ENCODE measurements at regions not wholly inside any gene's neighbourhood (a gene's known extent, or its start where the extent isn't known, plus 50 kb on each side); places are given as distances from the start of the nearest gene placed in this dataset.

DNA sequence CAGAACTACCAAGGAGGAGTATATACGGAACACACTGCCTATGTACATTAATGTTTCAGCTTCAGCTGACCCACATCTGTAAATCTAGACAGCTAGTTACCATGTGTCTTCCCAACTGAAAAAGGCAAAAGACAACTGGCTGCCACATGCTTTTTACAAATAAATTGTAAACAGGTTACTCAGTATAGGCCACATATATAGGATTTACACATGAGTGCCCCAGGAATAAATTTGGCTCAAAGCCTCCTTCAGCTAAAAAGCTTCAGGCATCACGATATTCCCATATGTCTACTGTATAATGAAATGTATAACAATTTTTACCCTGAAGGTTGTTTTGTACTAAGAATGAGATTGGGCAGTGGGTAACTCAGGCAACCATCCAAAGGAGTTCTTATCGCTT, 175.9 kb upstream of the BMP4 start:
- no peak for DNase-seq

DNA sequence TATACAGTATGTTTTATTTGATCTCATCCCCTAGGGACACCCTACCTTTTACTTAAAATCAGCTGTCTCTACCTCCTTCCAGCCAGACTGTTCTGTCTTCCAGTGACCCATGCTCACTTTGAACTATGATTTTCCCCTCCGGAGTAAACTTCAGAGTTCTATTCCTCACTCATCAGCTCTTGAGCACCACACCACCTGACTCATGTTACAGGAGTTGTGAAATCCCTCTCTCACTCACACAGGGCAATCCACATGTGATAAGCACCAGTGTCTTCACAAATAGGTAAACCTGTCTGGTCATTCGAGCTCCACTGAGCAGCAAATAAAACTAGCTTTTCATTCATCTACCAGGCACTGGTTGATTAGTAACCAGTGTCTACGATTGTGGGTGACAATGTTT, 177.3 kb upstream of the BMP4 start:
- no peak for DNase-seq

DNA sequence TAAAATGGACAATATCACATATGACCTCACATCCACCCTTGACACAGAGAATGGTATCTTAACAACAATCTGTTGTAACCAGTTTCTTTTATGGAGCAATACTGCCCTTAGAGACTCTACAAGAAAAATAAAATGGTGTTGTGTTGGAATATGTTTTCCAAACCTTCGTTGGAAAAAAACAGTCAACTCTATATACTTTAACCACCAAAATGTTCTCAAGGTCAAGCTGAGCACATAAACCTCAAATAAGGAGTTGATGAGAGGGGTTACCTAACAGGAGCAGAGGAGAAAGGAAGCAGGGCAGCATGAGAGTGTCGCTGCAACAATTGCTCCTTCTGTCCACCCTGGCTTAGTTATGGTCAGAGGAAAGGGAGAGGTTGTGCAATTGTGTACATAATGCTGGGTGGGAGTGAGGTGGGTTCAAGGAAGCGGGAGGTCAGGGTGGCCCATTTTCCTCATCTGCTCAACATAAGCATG, 179.2 kb upstream of the BMP4 start:
- no peak for DNase-seq

DNA sequence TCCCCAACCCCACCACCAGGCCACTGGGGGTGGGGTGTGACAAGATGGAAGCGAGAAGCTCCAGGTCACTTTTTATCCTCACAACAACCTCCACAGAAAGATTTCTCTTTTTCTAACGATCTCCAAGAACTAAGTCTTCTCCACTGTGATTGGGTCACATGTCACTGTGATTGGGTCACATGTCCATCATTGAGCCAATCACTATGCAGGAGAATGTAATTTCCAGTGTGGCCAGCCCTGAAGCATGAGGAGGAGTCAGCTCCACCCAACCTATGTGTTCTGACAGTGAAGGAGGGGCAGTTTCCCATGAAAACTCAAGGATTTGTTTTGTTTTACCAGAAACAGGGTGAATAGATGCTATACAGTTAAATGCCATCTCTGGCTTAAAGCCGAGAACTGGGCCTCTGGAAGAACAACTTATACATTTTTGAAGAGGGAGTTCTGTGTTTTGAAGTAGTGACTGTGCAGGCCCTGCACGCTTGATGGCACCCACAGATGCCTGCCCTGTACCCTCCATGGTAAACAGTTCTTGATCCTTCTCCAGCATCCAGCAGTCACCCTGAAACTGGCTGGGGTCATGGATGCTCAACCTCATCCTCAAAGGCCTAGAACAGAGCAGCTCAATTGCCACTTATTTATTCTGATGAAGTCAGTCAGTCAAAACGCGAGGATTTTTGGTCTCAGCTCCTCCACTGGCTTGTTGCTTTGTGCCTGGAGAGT, 180.4 kb upstream of the BMP4 start:
- DNase-seq = no peak

DNA sequence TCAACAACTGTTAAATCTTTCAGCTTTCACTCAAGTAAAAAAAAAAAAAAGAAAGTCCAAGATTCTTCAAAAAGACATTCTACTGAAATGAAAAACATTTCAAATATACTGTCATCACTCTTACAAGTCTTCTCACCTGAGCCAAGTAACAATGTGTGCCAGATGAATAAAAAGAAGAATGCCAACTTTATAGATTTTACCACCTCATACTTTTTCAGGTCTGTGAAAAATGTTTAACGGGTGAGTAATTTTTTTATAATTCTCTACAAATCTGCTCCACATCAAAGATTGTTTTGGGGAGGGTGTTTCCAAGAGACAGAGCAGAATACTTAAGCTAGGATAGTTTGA, 181.0 kb upstream of the BMP4 start:
- DNase-seq = no peak

DNA sequence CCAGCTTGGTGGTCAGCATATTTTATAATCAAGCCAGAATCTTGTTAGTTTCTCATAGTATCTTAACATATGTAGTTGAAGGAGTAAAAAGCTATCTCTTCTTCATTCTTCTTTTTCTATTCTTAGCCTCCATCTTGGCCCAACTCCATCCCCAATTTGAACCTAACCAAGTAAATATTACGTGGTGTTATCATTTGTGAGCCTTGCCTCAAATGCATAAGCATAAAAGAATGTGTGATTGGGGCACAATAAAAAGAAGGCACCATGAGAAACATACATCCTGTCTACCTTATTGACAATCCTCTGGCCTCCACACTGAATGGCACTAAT, 181.4 kb upstream of the BMP4 start:
- no peak for DNase-seq

DNA sequence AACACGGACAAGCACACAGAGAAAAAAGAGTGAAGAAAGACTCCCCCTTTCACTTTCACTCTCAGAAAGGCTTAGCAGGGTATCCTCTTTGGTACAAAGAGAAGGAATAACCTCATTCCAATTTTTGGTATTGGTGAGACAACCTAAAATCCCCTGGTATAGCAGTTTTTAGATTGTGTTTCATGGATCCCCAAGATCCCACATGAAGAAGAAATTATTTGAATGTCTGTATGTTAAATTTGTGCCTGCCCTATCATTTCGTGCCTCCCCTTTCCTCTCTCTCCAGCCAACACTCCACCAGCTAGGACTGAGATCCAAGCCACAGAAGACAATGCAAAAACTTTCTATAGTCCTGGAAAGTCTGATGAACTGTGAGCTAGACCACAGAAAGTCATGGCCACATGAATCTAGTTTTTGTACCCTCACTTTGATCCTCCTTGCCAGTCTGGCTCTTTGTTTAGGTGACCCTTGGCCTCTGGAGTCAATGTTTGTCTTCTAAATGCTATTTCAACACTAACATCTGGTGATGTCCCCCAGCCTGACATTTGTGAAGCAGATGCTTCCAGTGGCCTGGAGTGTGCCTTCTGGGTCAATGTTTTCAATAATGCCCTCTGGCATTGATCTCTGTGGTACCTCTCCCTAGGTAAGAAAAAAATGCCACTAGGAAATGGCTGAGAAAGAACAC, 181.9 kb upstream of the BMP4 start:
- no peak for DNase-seq

DNA sequence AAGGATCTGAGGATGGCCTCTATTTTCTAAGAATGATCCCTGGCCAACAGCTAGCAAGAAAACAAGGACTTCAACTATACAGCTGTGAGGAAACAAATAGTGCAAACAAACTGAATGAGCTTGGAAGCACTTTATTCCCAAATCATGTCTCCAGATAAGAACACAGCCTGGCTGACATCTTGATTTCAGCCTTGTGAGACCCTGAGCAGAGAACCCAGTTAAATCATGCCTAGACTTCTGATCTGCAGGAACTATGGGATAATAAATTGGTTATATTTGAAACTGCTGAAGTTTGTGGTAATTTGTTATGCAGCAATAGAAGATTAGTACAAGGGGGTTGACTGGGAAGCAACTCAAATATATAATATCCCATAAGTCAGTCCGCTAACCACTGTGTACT, 183.9 kb upstream of the BMP4 start:
- DNase-seq = no peak

DNA sequence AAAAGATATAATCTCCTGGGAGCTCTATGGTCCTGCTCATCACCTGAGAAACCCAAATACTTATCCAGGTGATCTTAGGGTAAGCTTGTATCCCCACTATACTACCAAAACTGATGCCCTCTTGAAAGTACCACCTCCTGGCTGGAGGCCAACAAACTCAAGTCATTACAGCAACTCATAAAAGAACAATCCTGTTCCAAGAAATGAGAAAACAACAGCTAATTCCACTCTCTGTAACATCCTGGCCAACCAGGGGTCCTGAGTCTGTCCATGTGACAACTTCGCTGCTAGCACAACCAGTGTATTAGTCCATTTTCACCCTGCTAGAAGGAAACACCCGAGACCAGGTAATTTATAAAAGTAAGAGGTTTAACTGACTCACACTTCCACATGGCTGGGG, 190.0 kb upstream of the BMP4 start:
- no peak for DNase-seq

DNA sequence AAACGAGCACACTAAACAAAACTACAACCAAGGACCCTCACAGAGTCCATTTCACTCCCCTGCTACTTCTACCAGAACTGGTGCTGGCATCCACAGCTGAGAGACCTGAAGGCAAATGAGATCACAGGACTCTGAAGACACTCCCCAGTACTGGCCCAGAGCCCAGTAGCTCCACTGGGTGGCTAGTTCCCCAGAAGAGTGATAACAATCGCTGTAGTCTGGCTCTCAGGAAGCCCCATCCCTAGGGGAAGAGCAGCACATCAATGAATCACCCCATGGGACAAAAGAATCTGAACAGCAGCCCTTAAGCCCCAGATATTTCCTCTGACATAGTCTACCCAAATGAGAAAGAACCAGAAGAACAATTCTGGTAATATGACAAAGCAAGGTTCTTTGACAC, 190.7 kb upstream of the BMP4 start:
- DNase-seq = no peak

DNA sequence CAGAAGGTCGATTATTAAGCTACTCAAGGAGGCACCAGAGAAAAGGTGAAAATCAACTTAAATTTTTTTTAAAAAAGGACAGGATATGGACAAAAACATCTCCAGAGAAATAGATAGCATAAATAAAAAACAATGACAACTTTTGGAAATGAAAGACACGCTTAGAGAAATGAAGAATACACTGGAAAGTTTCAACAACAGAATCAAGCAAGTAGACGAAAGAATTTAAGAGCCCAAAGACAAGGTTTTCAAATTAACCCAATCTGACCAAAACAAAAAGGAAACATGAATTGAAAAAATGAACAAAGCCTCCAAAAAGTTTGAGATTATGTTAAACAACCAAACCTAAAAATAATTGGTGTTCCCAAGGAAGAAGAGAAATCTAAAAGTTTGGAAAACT, 191.1 kb upstream of the BMP4 start:
- DNase-seq = no peak

DNA sequence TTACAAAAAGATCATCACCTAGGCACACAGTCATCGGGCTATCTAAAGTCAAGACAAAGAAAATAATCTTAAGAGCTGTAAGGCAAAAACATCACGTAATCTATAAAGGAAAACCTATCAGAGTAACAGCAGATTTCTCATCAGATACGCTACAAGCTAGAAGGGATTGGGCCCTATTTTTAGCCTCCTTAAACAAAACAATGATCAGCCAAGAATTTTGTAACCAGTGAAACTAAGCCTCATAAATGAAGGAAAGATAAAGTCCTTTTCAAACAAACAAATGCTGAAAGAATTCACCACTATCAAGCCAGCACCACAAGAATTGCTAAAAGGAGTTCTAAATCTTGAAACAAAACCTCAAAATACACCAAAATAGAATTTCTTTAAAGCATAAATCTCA, 191.6 kb upstream of the BMP4 start:
- no peak for DNase-seq

DNA sequence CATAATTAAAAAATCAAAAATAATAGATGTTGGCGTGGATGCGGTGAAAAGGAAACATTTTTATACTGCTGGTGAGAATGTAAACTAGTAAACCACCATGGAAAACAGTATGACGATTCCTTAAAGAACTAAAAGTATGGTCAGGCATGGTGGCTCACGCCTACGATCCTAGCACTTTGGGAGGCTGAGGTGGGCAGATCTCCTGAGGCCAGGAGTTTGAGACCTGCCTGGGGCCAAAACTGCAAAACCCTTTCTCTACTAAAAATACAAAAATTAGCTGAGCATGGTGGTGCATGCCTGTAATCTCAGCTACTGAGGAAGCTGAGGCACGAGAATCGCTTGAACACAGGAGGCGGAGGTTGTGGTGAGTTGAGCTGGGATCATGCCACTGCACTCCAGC, 195.7 kb upstream of the BMP4 start:
- DNase-seq = no peak

DNA sequence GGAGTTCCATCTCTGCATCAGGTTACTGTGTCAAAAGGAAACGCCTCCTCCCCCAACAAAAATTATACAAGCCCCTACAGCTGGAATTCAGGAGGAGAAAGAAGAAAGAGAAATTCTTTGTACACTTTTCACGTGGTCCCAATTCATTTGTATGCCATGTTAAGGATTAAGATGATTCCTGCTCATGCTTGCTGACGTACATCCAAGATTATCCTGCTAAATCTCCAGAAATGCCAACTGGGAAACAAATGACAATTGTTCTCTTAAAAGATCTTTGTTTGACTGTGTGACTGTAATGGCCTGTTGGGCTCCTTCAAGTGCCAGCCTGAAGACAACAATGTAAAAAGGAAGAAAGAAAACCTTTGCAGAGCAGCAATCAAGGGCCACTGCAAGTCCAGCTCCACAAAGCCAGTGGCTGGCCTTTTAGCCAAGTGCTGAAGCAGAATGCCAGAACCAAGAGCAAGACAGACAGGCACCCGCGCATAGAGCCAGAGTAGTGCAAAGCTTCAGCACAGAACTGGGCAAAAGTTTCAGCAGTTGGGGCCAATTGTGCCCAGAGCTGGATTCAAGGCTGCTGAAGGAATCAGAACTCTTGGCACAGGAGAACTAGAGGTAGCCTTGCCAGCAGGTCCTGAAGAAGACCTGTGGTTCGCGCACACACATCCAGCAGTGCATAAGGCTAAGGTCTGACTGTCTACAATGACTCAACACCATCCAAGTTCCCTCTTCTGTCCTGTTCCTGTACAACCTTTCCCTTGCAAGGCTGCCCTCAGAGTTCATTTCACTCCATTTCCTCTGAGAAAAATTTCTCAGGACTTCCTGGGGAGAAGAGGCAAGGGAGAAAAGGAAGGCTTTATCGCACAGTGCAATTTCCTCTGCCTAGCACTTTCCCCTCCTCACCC, 209.7 kb upstream of the BMP4 start:
- DNase-seq = no peak

DNA sequence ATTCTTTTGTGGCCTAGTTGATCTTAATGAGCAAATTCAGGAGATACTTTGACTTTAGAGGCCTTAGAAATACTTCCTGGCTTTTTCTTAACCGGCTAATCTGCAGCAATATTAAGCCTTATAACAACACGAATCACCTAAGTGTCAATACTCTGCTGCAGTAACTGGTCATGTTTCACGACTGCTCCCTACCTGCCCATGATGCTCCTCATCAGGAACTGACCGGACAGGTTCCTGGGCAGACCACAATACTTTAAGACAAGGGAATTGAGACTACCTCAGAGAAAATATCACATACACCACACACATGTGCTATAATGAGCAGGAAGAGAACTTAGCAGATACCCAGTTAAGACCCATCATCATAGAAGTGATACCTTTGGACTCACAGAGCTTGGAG, 211.9 kb upstream of the BMP4 start:
- DNase-seq = no peak

DNA sequence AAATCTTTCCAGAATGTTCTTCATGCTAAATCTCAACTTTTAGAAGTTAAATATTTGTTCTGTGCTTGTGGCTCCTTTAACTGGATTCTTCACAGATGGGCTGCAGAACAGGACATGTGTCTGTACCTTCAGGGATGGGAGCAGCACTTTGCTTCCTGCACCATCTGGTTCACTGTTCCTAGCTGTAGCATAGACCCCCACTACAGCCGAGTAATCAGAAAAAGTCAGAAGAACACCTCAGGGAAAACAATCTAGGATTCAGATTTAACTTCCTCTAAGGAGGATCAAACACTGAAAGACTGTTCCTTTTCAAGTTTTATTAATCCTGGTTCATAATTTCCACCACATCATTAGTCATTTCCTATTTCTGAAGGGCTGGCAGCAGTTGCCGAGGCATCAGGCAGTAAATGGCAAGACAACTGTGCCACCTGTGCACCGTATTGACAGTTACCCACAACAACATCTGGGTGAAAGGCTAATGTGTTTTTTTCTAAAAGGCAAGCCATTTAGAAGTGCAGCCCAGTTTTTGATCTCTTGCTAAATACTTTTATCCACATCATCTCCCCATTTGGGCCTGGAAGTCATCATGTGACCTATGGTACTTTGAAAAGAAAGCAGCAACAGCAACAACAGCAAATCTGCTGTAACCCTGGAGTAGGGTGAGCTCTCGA, 212.8 kb upstream of the BMP4 start:
- DNase-seq = no peak

DNA sequence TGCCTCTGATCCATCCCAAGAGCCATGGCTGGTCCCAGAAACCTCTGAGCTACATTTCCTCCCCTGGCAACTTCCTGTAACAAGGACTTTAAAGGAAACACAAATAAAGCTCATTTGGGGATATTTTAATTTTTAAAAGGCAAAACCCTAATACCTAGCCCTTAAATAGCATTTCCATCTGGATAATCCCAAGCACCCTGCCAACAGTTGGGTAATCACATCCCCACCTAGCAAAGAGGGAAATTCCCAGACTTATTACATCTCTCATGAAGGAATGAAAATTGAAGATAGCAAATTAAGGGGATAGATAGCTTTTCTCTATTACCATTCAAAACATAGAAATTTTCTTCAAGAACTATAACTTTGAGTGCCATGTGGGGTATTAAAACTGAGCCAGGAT, 213.7 kb upstream of the BMP4 start:
- DNase-seq = no peak

DNA sequence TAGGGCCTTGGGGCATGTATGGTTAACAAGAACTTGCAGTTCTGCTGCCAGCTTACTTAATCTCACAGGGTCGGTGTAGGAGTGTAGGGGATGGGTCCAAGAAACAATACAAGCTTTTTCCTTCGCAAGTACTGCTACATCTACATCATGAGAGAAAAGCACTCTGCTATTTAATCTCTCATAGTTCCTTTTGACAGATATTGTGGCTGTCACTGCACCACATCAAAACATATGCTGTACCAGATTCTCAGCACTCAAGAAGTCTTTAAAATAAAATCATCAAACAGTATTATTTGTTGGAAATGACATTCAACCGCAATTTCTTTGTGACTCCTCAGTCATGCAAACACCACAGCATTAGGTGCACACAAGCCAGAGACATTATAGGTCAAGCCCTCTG, 215.5 kb upstream of the BMP4 start:
- DNase-seq = no peak

DNA sequence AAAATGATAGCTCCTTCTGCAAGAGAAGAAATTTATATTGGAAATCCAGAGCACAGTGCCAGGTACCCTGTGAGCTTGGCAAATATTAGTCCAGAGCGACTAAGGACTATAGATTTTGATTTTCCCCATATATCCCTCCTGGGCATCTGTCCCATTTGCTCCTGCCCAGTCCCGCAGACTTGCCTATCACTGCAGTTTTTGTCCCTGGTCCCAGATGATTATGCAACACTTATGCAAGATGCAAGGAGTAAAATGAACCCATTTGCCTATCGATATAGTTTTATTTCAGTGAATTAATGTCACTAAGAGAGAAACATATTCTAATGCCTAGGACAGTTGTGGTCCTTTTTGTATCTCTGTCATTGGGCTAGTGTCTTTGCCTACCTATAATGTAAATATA, 215.9 kb upstream of the BMP4 start:
- DNase-seq = no peak

DNA sequence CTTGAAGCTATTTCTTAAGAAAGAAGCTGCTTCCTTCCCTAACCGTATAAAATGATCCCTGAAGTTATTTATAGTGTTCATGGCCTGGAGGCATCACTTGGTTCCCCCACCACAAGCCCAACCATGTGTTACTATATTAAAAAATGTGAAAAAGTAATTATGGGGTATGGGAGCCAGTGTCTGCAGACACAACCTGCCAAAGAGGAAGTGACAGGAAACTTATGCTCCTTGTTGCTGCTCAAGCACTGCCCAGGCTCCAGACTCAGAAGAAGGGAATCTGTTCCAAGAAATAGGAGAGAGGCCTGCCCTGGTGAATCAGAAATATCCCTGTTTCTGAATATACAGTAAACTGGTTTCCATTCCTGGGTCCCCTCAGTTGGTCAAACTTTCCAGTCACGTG, 217.2 kb upstream of the BMP4 start:
- no peak for DNase-seq

DNA sequence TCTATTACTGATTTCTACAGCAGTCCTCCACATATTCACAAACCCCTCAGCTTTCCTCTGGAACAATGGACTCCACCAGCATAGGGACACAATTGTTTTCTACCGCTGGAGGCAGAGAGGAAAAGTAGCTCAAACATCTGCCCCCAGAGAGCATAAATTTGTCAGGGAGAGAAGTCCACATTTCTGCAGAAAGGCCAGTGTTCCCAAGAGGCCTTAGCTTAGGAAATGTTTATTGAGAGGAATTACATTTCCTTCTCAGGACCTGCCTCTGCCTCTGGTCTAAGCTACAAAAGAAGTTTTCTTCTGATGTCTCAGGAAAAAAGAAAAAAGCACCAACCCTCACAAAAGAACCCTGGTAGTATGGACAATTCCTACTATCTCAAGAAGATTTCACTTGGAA, 217.8 kb upstream of the BMP4 start:
- DNase-seq = no peak

DNA sequence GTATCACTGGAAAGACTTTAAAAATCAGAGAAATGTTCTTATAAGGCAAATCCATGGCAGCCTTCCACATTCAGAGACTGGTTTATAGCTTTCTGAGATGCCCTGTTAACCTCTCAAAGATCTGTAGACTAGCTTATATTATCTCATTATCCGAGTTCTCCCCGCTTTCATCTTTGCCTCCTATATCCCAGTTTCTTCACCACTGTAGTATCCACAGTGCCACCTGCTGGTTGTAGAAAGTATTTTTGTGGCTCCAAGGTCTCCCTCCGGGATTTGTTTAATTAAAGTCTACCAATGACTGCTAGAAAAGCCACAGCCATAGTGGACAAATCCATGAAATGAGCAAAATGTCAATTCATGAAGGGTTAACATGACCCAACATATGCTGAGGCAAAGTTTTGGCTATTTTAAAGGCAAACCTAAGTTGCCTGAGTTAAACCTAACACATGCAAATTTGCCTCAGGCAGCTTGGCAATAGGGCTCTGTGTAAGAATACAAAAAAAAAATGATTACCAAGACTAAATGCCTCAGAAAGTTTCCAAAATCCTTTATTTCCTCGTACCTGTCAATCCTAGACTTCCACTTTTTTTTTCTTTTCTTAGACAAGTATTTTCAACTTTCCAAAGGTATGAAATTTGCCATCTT, 218.8 kb upstream of the BMP4 start:
- peak; percentile 25 for DNase-seq

DNA sequence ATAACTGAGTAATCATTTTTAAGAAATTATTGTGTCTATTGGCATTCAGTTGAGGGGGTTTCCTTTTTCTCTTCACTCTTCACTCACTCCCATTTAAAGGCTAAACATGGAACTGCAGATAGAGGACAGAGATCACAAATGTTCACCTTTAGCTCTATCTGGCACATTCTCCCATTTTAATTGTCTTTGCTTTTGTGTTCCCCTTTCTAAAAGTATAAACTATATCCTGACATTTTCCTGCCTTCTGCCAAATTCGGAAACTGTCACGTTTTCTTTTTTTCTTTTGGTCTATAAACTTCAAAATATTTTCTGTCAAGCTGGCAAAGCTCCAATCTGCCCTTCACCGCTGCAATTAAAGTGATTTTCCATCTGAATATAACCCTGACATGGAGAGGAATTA, 219.8 kb upstream of the CDKN3 start:
- no peak for DNase-seq
